Gastrocnemius medialis (tissue), 4 donors: ENCODE measurements at regions not wholly inside any gene's neighbourhood (a gene's known extent, or its start where the extent isn't known, plus 50 kb on each side); places are given as distances from the start of the nearest gene placed in this dataset.

Experiments
- ATAC-seq, 2 donors: fragments of 150-250 bp; one replicate each; pipeline ENCODE4 v1.9.1; 2016
- DNase-seq, 2 donors: peaks; one replicate each; pipeline ENCODE4 v3.0.0-alpha.2; 2019
- H3K27ac ChIP-seq, 4 donors: fragments of 200-600 bp; sonication (generic); 1 replicate in 1 of 4; 2 replicates in 3 of 4; pipeline ENCODE4 v1.5.1; 2016 to 2018; ENCODE audit warnings: mild to moderate bottlenecking in 2 of 4, moderate library complexity in 1 of 4
- H3K27me3 ChIP-seq, 3 donors: fragments of 200-600 bp; sonication (generic) in 2 of 3; 1 replicate in 1 of 3; 2 replicates in 2 of 3; pipeline versions ENCODE4 v1.5.1 to v1.6.0; 2016 to 2019; ENCODE audit warnings: mild to moderate bottlenecking in 1 of 3, moderate library complexity in 1 of 3
- H3K36me3 ChIP-seq, 2 donors: fragments of 200-600 bp; sonication (generic) in 1 of 2; one replicate each; pipeline ENCODE4 v1.5.1; 2017 to 2018
- H3K4me1 ChIP-seq, 2 donors: fragments of 200-600 bp; sonication (generic) in 1 of 2; one replicate each; pipeline ENCODE4 v1.5.1; 2016 to 2017; ENCODE audit warnings: mild to moderate bottlenecking in 2 of 2
- H3K4me3 ChIP-seq, 4 donors: fragments of 200-600 bp; sonication (generic) in 3 of 4; 1 replicate in 1 of 4; 2 replicates in 3 of 4; pipeline ENCODE4 v1.5.1; 2016 to 2019; ENCODE audit warnings: mild to moderate bottlenecking in 2 of 4
- H3K9me3 ChIP-seq, 3 donors: fragments of 200-600 bp; sonication (generic) in 2 of 3; 1 replicate in 1 of 3; 2 replicates in 2 of 3; pipeline ENCODE4 v1.5.1; 2016 to 2019
- POLR2A ChIP-seq, 2 donors: fragments of 450-650 bp; IDR thresholded peaks; one replicate each; pipeline ENCODE4 v1.6.1; 2017; ENCODE audit warnings: antibody characterized with exemption in 2 of 2, mild to moderate bottlenecking in 2 of 2, moderate library complexity in 2 of 2
- in situ Hi-C, 4 donors: fragments of 200-750 bp; cut with MboI; loops; one replicate each; pipeline versions ENCODE4 v1.15.0 to v1.8.0; 2017; ENCODE audit warnings: low sequenced_read_pairs in 4 of 4
- intact Hi-C: fragments of 100-400 bp; cut with DNase I; formaldehyde crosslinking; loops from one replicate; pipeline ENCODE4 v1.15.1; 2023; ENCODE audit warnings: low total_unique reads
- TF ChIP-seq, protein P1 (sequence below), 5 experiments: fragments of 450-650 bp in 3 of 5; fragments of 200-600 bp in 2 of 5; sonication (generic) in 2 of 5; IDR thresholded peaks in 4 of 5; conservative IDR thresholded peaks in 1 of 5; 1 replicate in 4 of 5; 2 replicates in 1 of 5; pipeline ENCODE4 v1.5.1; 2016 to 2019; ENCODE audit warnings: antibody characterized with exemption in 5 of 5, mild to moderate bottlenecking in 3 of 5, moderate library complexity in 3 of 5

DNA sequence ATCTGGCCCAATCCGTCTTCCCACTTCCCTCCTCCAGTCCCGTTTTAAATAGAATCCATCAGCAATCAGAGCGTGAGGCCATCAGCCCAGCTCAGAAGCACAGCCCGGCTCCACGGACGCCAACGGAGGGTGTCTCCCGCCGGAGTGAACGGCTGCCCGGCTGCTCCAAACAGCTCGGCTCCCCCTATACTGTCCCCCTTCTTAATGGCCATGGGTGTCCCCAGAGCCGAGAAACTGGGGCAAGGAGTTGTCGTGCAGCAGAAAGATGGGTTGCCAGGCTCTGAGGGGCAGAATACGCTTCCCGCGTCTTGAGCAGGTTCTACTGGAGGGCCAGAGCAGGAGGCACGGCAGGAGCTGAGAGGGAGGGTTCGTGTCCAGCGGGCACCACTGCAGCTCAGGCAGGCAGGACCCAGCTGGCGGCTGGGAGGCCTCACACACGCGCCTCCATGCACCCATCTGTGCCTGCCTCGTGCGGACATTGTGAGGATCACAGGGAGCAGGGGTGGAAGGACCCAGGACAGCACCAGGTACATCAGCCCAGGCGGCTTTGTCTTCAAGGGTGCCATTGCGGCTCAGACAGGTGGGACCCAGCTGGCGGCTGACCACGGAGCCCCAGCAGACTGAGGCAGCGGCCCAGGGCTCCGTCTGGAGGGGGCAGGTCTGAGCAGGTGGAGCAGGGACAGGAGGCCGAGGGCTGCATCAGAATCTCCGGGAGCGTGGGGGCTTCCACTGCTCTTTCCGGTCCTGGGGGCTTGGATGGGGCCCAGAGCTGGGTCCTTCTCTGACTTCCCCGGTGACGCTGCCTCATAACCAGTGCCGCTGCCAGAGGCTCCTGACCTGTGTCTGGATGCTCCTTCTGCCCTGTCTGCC is 882.7 kb downstream of the BRD1 start:
- no peaks in the 10 kb centered on the region for H3K27me3 ChIP-seq
- no peaks in the 10 kb centered on the region for H3K36me3 ChIP-seq
- H3K27ac ChIP-seq = no peak overlapping the region
- in situ Hi-C loops = no loop called here
- DNase-seq (no peak), ATAC-seq (no peak)
- no peak for TF ChIP-seq POLR2A (IDR thresholded peaks at IDR 0.05)
- TF ChIP-seq, protein P1, sequence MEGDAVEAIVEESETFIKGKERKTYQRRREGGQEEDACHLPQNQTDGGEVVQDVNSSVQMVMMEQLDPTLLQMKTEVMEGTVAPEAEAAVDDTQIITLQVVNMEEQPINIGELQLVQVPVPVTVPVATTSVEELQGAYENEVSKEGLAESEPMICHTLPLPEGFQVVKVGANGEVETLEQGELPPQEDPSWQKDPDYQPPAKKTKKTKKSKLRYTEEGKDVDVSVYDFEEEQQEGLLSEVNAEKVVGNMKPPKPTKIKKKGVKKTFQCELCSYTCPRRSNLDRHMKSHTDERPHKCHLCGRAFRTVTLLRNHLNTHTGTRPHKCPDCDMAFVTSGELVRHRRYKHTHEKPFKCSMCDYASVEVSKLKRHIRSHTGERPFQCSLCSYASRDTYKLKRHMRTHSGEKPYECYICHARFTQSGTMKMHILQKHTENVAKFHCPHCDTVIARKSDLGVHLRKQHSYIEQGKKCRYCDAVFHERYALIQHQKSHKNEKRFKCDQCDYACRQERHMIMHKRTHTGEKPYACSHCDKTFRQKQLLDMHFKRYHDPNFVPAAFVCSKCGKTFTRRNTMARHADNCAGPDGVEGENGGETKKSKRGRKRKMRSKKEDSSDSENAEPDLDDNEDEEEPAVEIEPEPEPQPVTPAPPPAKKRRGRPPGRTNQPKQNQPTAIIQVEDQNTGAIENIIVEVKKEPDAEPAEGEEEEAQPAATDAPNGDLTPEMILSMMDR (IDR thresholded peaks at IDR 0.05 in 4 of 5, conservative IDR thresholded peaks at IDR 0.05 in 1 of 5) = no peak
- intact Hi-C loops = no loop called here
- no peaks in the 10 kb centered on the region for H3K4me1 ChIP-seq
- no peak overlapping the region for H3K4me3 ChIP-seq
- H3K9me3 ChIP-seq = no peaks in the 10 kb centered on the region

DNA sequence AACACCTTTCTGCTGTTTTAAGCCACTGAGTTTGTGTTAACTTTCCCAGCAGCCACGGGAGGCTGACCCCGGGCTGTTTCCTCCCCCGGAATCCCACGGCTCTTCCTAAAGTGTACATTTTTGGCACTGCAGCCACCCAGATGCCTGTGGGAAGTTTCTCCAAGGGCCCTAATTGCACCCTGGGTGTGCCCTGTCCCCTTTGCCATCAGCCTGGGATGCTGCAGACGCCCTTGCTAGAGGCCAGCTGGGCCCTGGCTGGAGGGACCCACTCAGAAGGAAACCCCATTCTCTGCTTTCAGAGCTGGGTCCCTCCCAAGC is 883.3 kb downstream of the BRD1 start:
- Histone ChIP-seq H3K9me3 (no peaks in the 10 kb centered on the region), H3K36me3 (no peaks in the 10 kb centered on the region), H3K27me3 (no peaks in the 10 kb centered on the region), H3K4me3 (no peak overlapping the region), H3K4me1 (no peaks in the 10 kb centered on the region), H3K27ac (no peak overlapping the region)
- in situ Hi-C loops = no loop called here
- TF ChIP-seq POLR2A (IDR thresholded peaks at IDR 0.05) = no peak
- TF ChIP-seq, protein P1 (IDR thresholded peaks at IDR 0.05 in 4 of 5, conservative IDR thresholded peaks at IDR 0.05 in 1 of 5) = no peak
- DNase-seq (no peak), ATAC-seq (no peak)
- intact Hi-C loops = no loop called here

DNA sequence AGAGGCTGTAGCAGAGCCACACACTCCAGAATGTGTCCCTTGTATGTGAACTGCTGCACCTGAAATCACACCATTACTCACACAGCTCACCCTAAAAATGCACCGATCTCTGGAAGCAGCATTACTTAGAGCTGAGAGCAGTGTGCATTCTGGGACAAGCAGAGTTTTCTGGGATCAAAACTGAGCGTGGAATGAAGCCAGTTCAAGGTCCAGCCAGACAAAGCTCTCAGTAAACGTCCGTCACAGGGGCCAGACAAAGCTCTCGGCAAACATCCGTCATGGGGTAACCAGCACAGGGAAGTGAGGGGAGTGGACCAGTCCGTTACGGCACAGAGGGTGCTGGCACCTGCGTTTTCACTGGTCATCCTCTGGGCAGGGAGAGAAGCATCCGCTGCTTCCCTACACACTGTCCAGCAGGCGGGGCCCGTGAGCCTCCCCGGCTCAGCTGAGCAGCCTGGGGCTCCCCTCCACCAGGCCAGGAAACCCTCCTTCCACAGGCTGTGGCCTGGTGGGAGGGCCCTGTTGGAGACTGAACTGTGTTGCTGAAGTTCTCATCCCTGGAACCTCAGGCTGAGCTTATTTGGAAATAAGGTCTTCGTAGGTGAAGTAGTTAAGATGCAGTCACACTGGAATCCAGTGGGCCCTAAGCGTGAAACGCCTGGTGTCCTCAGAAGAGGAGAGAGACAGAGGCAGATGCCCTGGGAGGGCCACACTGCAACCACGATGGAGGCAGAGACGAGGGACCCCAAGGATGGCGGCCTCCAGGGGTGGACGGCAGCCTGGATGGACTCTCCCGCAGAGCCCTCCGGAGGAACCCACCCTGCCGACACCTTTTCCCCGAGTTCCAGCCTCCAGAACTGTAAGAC is 883.9 kb downstream of the BRD1 start:
- in situ Hi-C loops (no loop called here), intact Hi-C loops (no loop called here)
- no peak for TF ChIP-seq POLR2A (IDR thresholded peaks at IDR 0.05)
- TF ChIP-seq, protein P1 (IDR thresholded peaks at IDR 0.05 in 4 of 5, conservative IDR thresholded peaks at IDR 0.05 in 1 of 5) = no peak
- no peak for ATAC-seq
- Histone ChIP-seq H3K4me3 (no peak overlapping the region), H3K27ac (no peak overlapping the region), H3K9me3 (no peaks in the 10 kb centered on the region), H3K27me3 (no peaks in the 10 kb centered on the region), H3K4me1 (no peaks in the 10 kb centered on the region), H3K36me3 (no peaks in the 10 kb centered on the region)
- DNase-seq = no peak

DNA sequence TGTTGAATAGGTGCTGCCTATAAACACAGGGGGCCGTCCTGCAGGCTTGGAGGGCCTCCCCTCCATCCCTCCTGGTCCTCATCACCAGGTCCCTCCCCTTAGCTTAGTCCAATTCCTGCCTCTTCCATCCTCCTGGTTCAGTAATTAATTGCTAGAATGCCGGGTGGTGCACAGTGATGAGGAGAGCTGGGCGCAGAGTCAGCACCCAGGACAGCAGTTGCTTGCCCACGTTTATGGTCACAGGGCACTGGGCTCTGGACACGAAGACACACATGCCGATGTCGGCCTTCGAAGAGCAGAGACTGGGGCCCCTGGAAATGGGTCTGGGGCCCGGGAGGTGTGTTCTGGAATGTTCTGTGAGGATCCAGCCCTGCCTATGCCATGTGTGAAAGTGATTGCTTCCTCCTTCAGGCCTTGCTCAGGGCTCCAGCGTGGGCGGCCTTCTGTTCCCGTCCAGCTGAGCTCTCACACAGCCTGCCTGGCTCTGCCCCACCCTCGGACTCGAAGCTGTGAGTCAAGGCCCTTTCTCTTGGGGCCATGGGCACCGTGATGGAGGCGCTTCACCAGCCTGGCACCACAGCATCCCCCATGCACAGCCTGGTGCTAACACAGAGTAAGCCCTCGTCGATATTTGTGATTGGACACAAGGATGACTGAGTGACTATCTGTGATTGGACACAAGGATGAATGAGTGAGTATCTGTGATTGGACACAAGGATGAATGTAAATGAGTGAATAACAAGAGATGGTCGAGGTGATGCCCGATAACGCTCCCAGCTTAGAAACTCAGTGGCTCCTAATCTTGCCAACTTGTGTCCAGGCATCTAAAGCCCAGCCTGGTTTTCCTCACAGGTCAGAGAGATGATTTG is 884.7 kb downstream of the BRD1 start:
- ATAC-seq = no peak
- TF ChIP-seq POLR2A (IDR thresholded peaks at IDR 0.05) = no peak
- TF ChIP-seq, protein P1 (IDR thresholded peaks at IDR 0.05 in 4 of 5, conservative IDR thresholded peaks at IDR 0.05 in 1 of 5) = no peak
- H3K4me3 ChIP-seq = no peak overlapping the region
- no peak for DNase-seq
- no peaks in the 10 kb centered on the region for H3K36me3 ChIP-seq
- H3K4me1 ChIP-seq = no peaks in the 10 kb centered on the region
- in situ Hi-C loops (no loop called here), intact Hi-C loops (no loop called here)
- H3K9me3 ChIP-seq = no peaks in the 10 kb centered on the region
- H3K27me3 ChIP-seq = no peaks in the 10 kb centered on the region
- no peak overlapping the region for H3K27ac ChIP-seq
